ENCODE measurements at regions not wholly inside any gene's neighbourhood (a gene's known extent, or its start where the extent isn't known, plus 50 kb on each side); places are given as distances from the start of the nearest gene placed in this dataset.
"Not testable (repeated sequence)": the region's sequence is repeated elsewhere in the genome, so short reads cannot be mapped to it uniquely, and the experiment has no call there.

GRCh38 chr1:188496506-188496905, 1667.8 kb downstream of the PLA2G4A start:
- DNase-seq, result no peak

GRCh38 chr1:188497020-188497419, 1668.3 kb downstream of the PLA2G4A start:
- no peak for DNase-seq

- DNase-seq, result no peak
These were observed 1670.9 kb downstream of the PLA2G4A start for GRCh38 chr1:188499690-188500089.

- no peak for DNase-seq
These were observed 1686.2 kb downstream of the PLA2G4A start for GRCh38 chr1:188514917-188515316.

GRCh38 chr1:188517139-188517538, 1688.4 kb downstream of the PLA2G4A start:
- no peak for DNase-seq

GRCh38 chr1:188551176-188551575, 1722.4 kb downstream of the PLA2G4A start:
- DNase-seq, result no peak

GRCh38 chr1:188557053-188557452, 1728.3 kb downstream of the PLA2G4A start:
- no peak for DNase-seq

- no peak for DNase-seq
These were observed 1754.3 kb downstream of the PLA2G4A start for GRCh38 chr1:188582911-188583532.

- DNase-seq, result no peak
These were observed 1755.4 kb downstream of the PLA2G4A start for GRCh38 chr1:188584119-188584518.

- DNase-seq, result no peak
These were observed 1761.9 kb downstream of the PLA2G4A start for GRCh38 chr1:188590641-188591040.

GRCh38 chr1:188594542-188595235, 1765.9 kb downstream of the PLA2G4A start:
- no peak for DNase-seq

- no peak for DNase-seq
These were observed 1770.6 kb downstream of the PLA2G4A start for GRCh38 chr1:188599313-188599712.

GRCh38 chr1:188611432-188611831, 1782.7 kb downstream of the PLA2G4A start:
- no peak for DNase-seq

- no peak for DNase-seq
These were observed 1786.6 kb downstream of the PLA2G4A start for GRCh38 chr1:188615321-188615720.

- no peak for DNase-seq
These were observed 1791.5 kb downstream of the PLA2G4A start for GRCh38 chr1:188620236-188620635.

GRCh38 chr1:188641566-188642211, 1812.9 kb downstream of the PLA2G4A start:
- no peak for DNase-seq

- no peak for DNase-seq
These were observed 1814.0 kb downstream of the PLA2G4A start for GRCh38 chr1:188642704-188643103.

- DNase-seq, result no peak
These were observed 1823.9 kb downstream of the PLA2G4A start for GRCh38 chr1:188652678-188653077.

GRCh38 chr1:188655966-188656365, 1821.7 kb downstream of the BRINP3 start:
- DNase-seq, result not testable (repeated sequence)

GRCh38 chr1:188660572-188660971, 1817.1 kb downstream of the BRINP3 start:
- no peak for DNase-seq

- no peak for DNase-seq
These were observed 1812.2 kb downstream of the BRINP3 start for GRCh38 chr1:188665477-188665876.

GRCh38 chr1:188668083-188668482, 1809.6 kb downstream of the BRINP3 start:
- no peak for DNase-seq

GRCh38 chr1:188669728-188670382, 1807.8 kb downstream of the BRINP3 start:
- no peak for DNase-seq

- no peak for DNase-seq
These were observed 1806.8 kb downstream of the BRINP3 start for GRCh38 chr1:188670837-188671236.

All from stimulated activated CD4-positive, alpha-beta T cell treated with anti-CD3 and anti-CD28 coated beads, Interleukin-15, amount 100 ng/mL, for 24 hours (primary cell).